SK-N-SH (cell line): ENCODE measurements at regions not wholly inside any gene's neighbourhood (a gene's known extent, or its start where the extent isn't known, plus 50 kb on each side); places are given as distances from the start of the nearest gene placed in this dataset.

Experiments used
- CTCF ChIA-PET: fragments of 300-600, 350-600 bp; formaldehyde crosslinking; extraction: SDS; loops from one replicate; lab custom pipeline; 2021; lab: Yijun Ruan, JAX
- POLR2A ChIA-PET: fragments of 350-600 bp; sonication (Branson Sonifier 250); formaldehyde crosslinking; extraction: SDS; loops from one replicate; lab custom pipeline; 2020; ENCODE audit warnings: antibody characterized with exemption, inconsistent platforms; lab: Yijun Ruan, JAX
- DNase-seq: peaks from one replicate; pipeline ENCODE4 v3.0.0; 2012
- H2AFZ ChIP-seq: fragments of 200-600 bp; sonication (generic); 2 replicates; pipeline ENCODE4 v1.8.1; 2016; ENCODE audit warnings: antibody characterized with exemption, mild to moderate bottlenecking, low read depth
- H3F3A ChIP-seq: fragments of 200-600 bp; sonication (generic); replicated peaks from 2 replicates; pipeline ENCODE3; 2016; ENCODE audit warnings: antibody characterized with exemption, mild to moderate bottlenecking; ENCODE audit not compliant: insufficient read depth
- H3K27ac ChIP-seq, 2 experiments: fragments of 200-500 bp in 1 of 2; fragments of 200-600 bp in 1 of 2; sonication (Bioruptor generic) in 1 of 2; sonication (generic), shearing (Covaris generic) in 1 of 2; 2 replicates each; pipeline versions ENCODE4 v1.5.1 to v1.6.1; 2014 to 2016; ENCODE audit warnings: low read depth in 2 of 2, inconsistent platforms in 1 of 2, low read length in 1 of 2, mild to moderate bottlenecking in 1 of 2, mixed read lengths in 1 of 2
- H3K27me3 ChIP-seq: fragments of 200-600 bp; sonication (generic), shearing (Covaris generic); 2 replicates; pipeline ENCODE4 v1.6.1; 2016; ENCODE audit warnings: mixed run types; ENCODE audit not compliant: insufficient read depth
- H3K36me3 ChIP-seq, 2 experiments: fragments of 200-500 bp in 1 of 2; fragments of 200-600 bp in 1 of 2; sonication (Bioruptor generic) in 1 of 2; sonication (generic) in 1 of 2; replicated peaks in 1 of 2; 2 replicates each; pipeline versions ENCODE3 to v1.5.1; 2014 to 2016; ENCODE audit warnings: low read length in 1 of 2, mild to moderate bottlenecking in 1 of 2; ENCODE audit not compliant: insufficient read depth in 2 of 2, control insufficient read depth in 1 of 2
- H3K4me1 ChIP-seq, 2 experiments: fragments of 200-500 bp in 1 of 2; fragments of 200-600 bp in 1 of 2; sonication (Bioruptor generic) in 1 of 2; sonication (generic), shearing (Covaris generic) in 1 of 2; 2 replicates each; pipeline versions ENCODE4 v1.5.1 to v1.6.1; 2014 to 2016; ENCODE audit warnings: low read depth in 1 of 2, low read length in 1 of 2, mixed run types in 1 of 2; ENCODE audit not compliant: insufficient read depth in 2 of 2, control insufficient read depth in 1 of 2
- H3K4me2 ChIP-seq: fragments of 200-600 bp; sonication (generic), shearing (Covaris generic); 2 replicates; pipeline ENCODE4 v1.6.1; 2017; ENCODE audit warnings: mixed run types
- H3K4me3 ChIP-seq, 2 experiments: fragments of 200-500 bp in 1 of 2; fragments of 200-600 bp in 1 of 2; sonication (Bioruptor generic) in 1 of 2; sonication (generic), shearing (Covaris generic) in 1 of 2; 2 replicates each; pipeline versions ENCODE4 v1.5.1 to v1.8.1; 2014 to 2016; ENCODE audit warnings: low read depth in 2 of 2, inconsistent platforms in 1 of 2, low read length in 1 of 2, mild to moderate bottlenecking in 1 of 2, mixed read lengths in 1 of 2, moderate library complexity in 1 of 2
- H3K79me2 ChIP-seq: fragments of 200-600 bp; sonication (generic); 2 replicates; pipeline ENCODE4 v1.8.1; 2017; ENCODE audit warnings: mild to moderate bottlenecking; ENCODE audit not compliant: insufficient read depth
- H3K9ac ChIP-seq: fragments of 200-600 bp; sonication (generic); 2 replicates; pipeline ENCODE4 v1.6.1; 2017; ENCODE audit warnings: mixed run types
- H3K9me2 ChIP-seq: fragments of 200-600 bp; sonication (generic); 2 replicates; pipeline ENCODE4 v1.6.1; 2017; ENCODE audit warnings: mixed run types
- H3K9me3 ChIP-seq: fragments of 200-600 bp; sonication (generic); 2 replicates; pipeline ENCODE4 v1.6.1; 2017; ENCODE audit warnings: mixed run types, mild to moderate bottlenecking, moderate library complexity
- H4K20me1 ChIP-seq: fragments of 200-600 bp; sonication (generic); 2 replicates; pipeline ENCODE4 v1.6.1; 2017; ENCODE audit warnings: mild to moderate bottlenecking, mixed run types; ENCODE audit not compliant: insufficient read depth
- ELF1 ChIP-seq: IDR thresholded peaks from 2 replicates; pipeline ENCODE4 v1.4.0; 2012
- FOSL2 ChIP-seq: IDR thresholded peaks from 2 replicates; pipeline ENCODE4 v1.4.0; 2012; ENCODE audit warnings: low read depth, mild to moderate bottlenecking, moderate library complexity, borderline replicate concordance
- IRF3 ChIP-seq: fragments of 150-350 bp; IDR thresholded peaks from 2 replicates; pipeline ENCODE4 v1.6.1; 2016; ENCODE audit warnings: mild to moderate bottlenecking, low read depth, low read length
- MEF2A ChIP-seq: IDR thresholded peaks from 2 replicates; pipeline ENCODE4 v1.4.0; 2012; ENCODE audit warnings: low read depth, borderline replicate concordance
- NFIC ChIP-seq: IDR thresholded peaks from 2 replicates; pipeline ENCODE4 v1.4.0; 2012; ENCODE audit warnings: borderline replicate concordance
- PBX3 ChIP-seq: IDR thresholded peaks from 2 replicates; pipeline ENCODE4; 2012
- POLR2AphosphoS5 ChIP-seq: IDR thresholded peaks from 2 replicates; pipeline ENCODE4 v1.6.1; 2012; ENCODE audit warnings: low read depth, low read length
- RXRA ChIP-seq: IDR thresholded peaks from 2 replicates; pipeline ENCODE4 v1.4.0; 2012; ENCODE audit warnings: low read depth, mild to moderate bottlenecking, borderline replicate concordance
- SMC3 ChIP-seq: IDR thresholded peaks from 2 replicates; pipeline ENCODE4 v1.6.1; 2012; ENCODE audit warnings: low read depth, low read length, improper control_type of control experiment
- TAF1 ChIP-seq: IDR thresholded peaks from 2 replicates; pipeline ENCODE4 v1.6.1; 2012; ENCODE audit warnings: low read depth, mild to moderate bottlenecking, low read length, moderate library complexity, borderline replicate concordance
- USF2 ChIP-seq: fragments of 150-350 bp; IDR thresholded peaks from 2 replicates; pipeline ENCODE4 v1.6.1; 2017; ENCODE audit warnings: antibody characterized with exemption, low read length, low read depth, borderline replicate concordance
- WGBS: methylation state at CpG from one replicate; pipeline ENCODE4 v1.1.6; 2017; ENCODE audit warnings: low lambda C conversion rate; 5-methylcytosine and 5-hydroxymethylcytosine counted together
- TF ChIP-seq, protein P1 (sequence below): IDR thresholded peaks from 2 replicates; pipeline ENCODE4 v1.4.0; 2012; ENCODE audit warnings: low read depth, borderline replicate concordance

GRCh38 chr6:91435630-91436029 is 848.8 kb upstream of the MAP3K7 start:
- ChIA-PET CTCF (no interaction called here), POLR2A (no interaction called here)
- 5% methylated on average over 1 of the region's 1 CpG for WGBS

More at GRCh38 chr6:91435630-91436029, 848.8 kb upstream of the MAP3K7 start:
- Histone ChIP-seq H3K27ac (no peak overlapping the region), H3K36me3 (no peaks in the 10 kb centered on the region), H3K4me2 (no peak overlapping the region), H4K20me1 (no peaks in the 10 kb centered on the region), H3K79me2 (no peaks in the 10 kb centered on the region), H3K4me3 (no peak overlapping the region), H3K9me2 (no peaks in the 10 kb centered on the region), H3K9me3 (no peaks in the 10 kb centered on the region), H2AFZ (no peak overlapping the region), H3K9ac (no peak overlapping the region), H3F3A (no peaks in the 10 kb centered on the region), H3K27me3 (no peaks in the 10 kb centered on the region), H3K4me1 (no peaks in the 10 kb centered on the region; a peak in 1 of 4 replicates)
- TF ChIP-seq TAF1 (no peak), FOSL2 (no peak), POLR2AphosphoS5 (no peak), USF2 (no peak), SMC3 (no peak), PBX3 (no peak), NFIC (no peak), IRF3 (no peak), RXRA (no peak), ELF1 (no peak), MEF2A (no peak)
- TF ChIP-seq, protein P1, sequence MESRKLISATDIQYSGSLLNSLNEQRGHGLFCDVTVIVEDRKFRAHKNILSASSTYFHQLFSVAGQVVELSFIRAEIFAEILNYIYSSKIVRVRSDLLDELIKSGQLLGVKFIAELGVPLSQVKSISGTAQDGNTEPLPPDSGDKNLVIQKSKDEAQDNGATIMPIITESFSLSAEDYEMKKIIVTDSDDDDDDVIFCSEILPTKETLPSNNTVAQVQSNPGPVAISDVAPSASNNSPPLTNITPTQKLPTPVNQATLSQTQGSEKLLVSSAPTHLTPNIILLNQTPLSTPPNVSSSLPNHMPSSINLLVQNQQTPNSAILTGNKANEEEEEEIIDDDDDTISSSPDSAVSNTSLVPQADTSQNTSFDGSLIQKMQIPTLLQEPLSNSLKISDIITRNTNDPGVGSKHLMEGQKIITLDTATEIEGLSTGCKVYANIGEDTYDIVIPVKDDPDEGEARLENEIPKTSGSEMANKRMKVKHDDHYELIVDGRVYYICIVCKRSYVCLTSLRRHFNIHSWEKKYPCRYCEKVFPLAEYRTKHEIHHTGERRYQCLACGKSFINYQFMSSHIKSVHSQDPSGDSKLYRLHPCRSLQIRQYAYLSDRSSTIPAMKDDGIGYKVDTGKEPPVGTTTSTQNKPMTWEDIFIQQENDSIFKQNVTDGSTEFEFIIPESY, result no peak
- no peak for DNase-seq
